ENCODE measurements at regions not wholly inside any gene's neighbourhood (a gene's known extent, or its start where the extent isn't known, plus 50 kb on each side); places are given as distances from the start of the nearest gene placed in this dataset.
"Not testable (repeated sequence)": the region's sequence is repeated elsewhere in the genome, so short reads cannot be mapped to it uniquely, and the experiment has no call there.

DNA sequence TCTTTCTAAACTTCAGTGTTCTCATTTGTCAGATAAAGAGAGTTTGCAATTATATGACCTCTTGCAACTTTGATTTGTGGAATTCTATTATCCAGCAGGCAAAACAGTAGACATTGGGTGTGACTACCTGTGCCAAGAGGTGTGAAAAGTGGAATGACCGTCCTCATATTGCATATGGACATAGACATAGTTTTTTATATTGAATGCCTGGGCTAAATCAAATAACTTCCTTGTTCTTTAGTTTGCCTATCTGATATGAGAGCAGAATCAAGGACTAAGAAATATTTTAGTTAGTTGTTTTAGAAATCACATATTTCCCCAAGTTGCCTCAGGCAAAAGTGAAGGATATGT is 117.7 kb upstream of the KLF8 start:
- Histone ChIP-seq H3K4me1 (ENCODE audit: control insufficient read depth in 2 of 2, insufficient read depth in 2 of 2, low read length in 1 of 2) (no peaks in the 10 kb centered on the region), H3K27ac (ENCODE audit: low read depth in 2 of 2, low read length in 1 of 2) (no peak overlapping the region), H3K27me3 (ENCODE audit: control insufficient read depth in 1 of 2, insufficient read depth in 2 of 2, low read length in 2 of 2) (no peaks in the 10 kb centered on the region), H3K9me3 (ENCODE audit: control insufficient read depth in 2 of 2, insufficient read depth in 1 of 2, low read depth in 1 of 2, low read length in 1 of 2) (no peaks in the 10 kb centered on the region), H3K4me3 (ENCODE audit: low read depth in 1 of 2, low read length in 2 of 2) (no peak overlapping the region), H3K36me3 (ENCODE audit: control insufficient read depth in 2 of 2, insufficient read depth in 2 of 2, low read length in 1 of 2) (no peaks in the 10 kb centered on the region)
- 80 to 92% methylated on average over 1 of the region's 1 CpG for WGBS, 2 donors

GRCh38 chrX:56120242-56120641 is 111.9 kb upstream of the KLF8 start:
- H3K4me3 ChIP-seq (ENCODE audit: low read depth in 1 of 2, low read length in 2 of 2) = no peak overlapping the region
- 70 to 74% methylated on average over 1 of the region's 1 CpG for whole genome bisulfite sequencing, 2 donors
- H3K36me3 ChIP-seq (ENCODE audit: control insufficient read depth in 2 of 2, insufficient read depth in 2 of 2, low read length in 1 of 2) = no peaks in the 10 kb centered on the region
- H3K9me3 ChIP-seq (ENCODE audit: control insufficient read depth in 2 of 2, insufficient read depth in 1 of 2, low read depth in 1 of 2, low read length in 1 of 2) = no peaks in the 10 kb centered on the region
- no peak overlapping the region for H3K27ac ChIP-seq (ENCODE audit: low read depth in 2 of 2, low read length in 1 of 2)
- no peaks in the 10 kb centered on the region for H3K4me1 ChIP-seq (ENCODE audit: control insufficient read depth in 2 of 2, insufficient read depth in 2 of 2, low read length in 1 of 2)
- H3K27me3 ChIP-seq (ENCODE audit: control insufficient read depth in 1 of 2, insufficient read depth in 2 of 2, low read length in 2 of 2) = no peaks in the 10 kb centered on the region

GRCh38 chrX:56125946-56126345 is 106.2 kb upstream of the KLF8 start:
- Histone ChIP-seq H3K27ac (ENCODE audit: low read depth in 2 of 2, low read length in 1 of 2) (no peak overlapping the region), H3K27me3 (ENCODE audit: control insufficient read depth in 1 of 2, insufficient read depth in 2 of 2, low read length in 2 of 2) (peaks cover 0 to 4% of the 10 kb centered on the region in 2 donors), H3K9me3 (ENCODE audit: control insufficient read depth in 2 of 2, insufficient read depth in 1 of 2, low read depth in 1 of 2, low read length in 1 of 2) (peaks cover 0 to 3% of the 10 kb centered on the region in 2 donors), H3K36me3 (ENCODE audit: control insufficient read depth in 2 of 2, insufficient read depth in 2 of 2, low read length in 1 of 2) (no peaks in the 10 kb centered on the region), H3K4me3 (ENCODE audit: low read depth in 1 of 2, low read length in 2 of 2) (no peak overlapping the region), H3K4me1 (ENCODE audit: control insufficient read depth in 2 of 2, insufficient read depth in 2 of 2, low read length in 1 of 2) (no peaks in the 10 kb centered on the region)
- 61 to 86% methylated on average over 1 of the region's 1 CpG for WGBS, 2 donors

GRCh38 chrX:56130031-56130430 is 102.1 kb upstream of the KLF8 start:
- Histone ChIP-seq H3K9me3 (ENCODE audit: control insufficient read depth in 2 of 2, insufficient read depth in 1 of 2, low read depth in 1 of 2, low read length in 1 of 2) (peaks cover 0 to 3% of the 10 kb centered on the region in 2 donors), H3K27ac (ENCODE audit: low read depth in 2 of 2, low read length in 1 of 2) (no peak overlapping the region), H3K4me3 (ENCODE audit: low read depth in 1 of 2, low read length in 2 of 2) (no peak overlapping the region), H3K27me3 (ENCODE audit: control insufficient read depth in 1 of 2, insufficient read depth in 2 of 2, low read length in 2 of 2) (peaks cover 0 to 4% of the 10 kb centered on the region in 2 donors), H3K36me3 (ENCODE audit: control insufficient read depth in 2 of 2, insufficient read depth in 2 of 2, low read length in 1 of 2) (no peaks in the 10 kb centered on the region), H3K4me1 (ENCODE audit: control insufficient read depth in 2 of 2, insufficient read depth in 2 of 2, low read length in 1 of 2) (no peaks in the 10 kb centered on the region)
- 77 to 96% methylated on average over 3 of the region's 3 CpGs for WGBS, 2 donors

DNA sequence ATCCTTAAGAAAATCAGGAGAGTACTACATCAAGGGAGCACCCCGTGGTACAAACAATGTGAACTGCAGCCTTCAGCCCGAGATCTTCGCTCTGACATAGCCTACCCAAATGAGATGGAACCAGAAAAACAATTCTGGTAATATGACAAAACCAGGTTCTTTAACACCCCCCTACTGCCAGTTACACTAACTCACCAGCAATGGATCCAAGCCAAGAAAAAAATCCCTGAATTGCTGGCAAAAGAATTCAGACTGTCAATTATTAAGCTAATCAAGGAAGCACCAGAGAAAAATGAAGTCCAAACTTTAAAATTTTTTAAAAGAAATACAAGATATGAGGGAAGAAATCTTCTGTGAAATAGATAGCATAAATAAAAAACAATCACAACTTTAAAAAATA is 101.7 kb upstream of the KLF8 start:
- WGBS, 2 donors = 74 to 96% methylated on average over 3 of the region's 3 CpGs
- Histone ChIP-seq H3K4me1 (ENCODE audit: control insufficient read depth in 2 of 2, insufficient read depth in 2 of 2, low read length in 1 of 2) (no peaks in the 10 kb centered on the region), H3K36me3 (ENCODE audit: control insufficient read depth in 2 of 2, insufficient read depth in 2 of 2, low read length in 1 of 2) (no peaks in the 10 kb centered on the region), H3K27me3 (ENCODE audit: control insufficient read depth in 1 of 2, insufficient read depth in 2 of 2, low read length in 2 of 2) (peaks cover 0 to 4% of the 10 kb centered on the region in 2 donors), H3K27ac (ENCODE audit: low read depth in 2 of 2, low read length in 1 of 2) (no peak overlapping the region), H3K4me3 (ENCODE audit: low read depth in 1 of 2, low read length in 2 of 2) (no peak overlapping the region), H3K9me3 (ENCODE audit: control insufficient read depth in 2 of 2, insufficient read depth in 1 of 2, low read depth in 1 of 2, low read length in 1 of 2) (peaks cover 0 to 3% of the 10 kb centered on the region in 2 donors)

DNA sequence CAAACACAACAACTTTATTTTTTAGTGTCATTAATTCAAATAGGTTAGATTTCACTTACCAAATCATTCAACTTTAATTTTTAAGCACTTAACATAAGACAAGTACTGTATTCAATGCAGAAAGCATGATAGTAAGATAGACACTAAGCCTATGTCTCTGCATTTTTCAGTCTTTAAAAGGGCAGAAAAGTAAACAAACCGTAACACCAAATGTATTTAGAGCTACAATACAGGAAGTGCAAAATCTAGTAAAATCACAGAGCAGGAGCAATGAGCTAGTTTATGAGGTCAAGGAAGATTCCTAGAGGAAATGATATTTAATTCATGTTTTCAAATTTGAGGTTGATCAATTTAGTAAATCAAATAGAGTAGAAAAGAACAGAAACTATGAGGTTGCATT is 68.0 kb upstream of the KLF8 start:
- H3K4me1 ChIP-seq (ENCODE audit: control insufficient read depth in 2 of 2, insufficient read depth in 2 of 2, low read length in 1 of 2); H3K36me3 ChIP-seq (ENCODE audit: control insufficient read depth in 2 of 2, insufficient read depth in 2 of 2, low read length in 1 of 2); H3K27me3 ChIP-seq (ENCODE audit: control insufficient read depth in 1 of 2, insufficient read depth in 2 of 2, low read length in 2 of 2); H3K9me3 ChIP-seq (ENCODE audit: control insufficient read depth in 2 of 2, insufficient read depth in 1 of 2, low read depth in 1 of 2, low read length in 1 of 2); H3K27ac ChIP-seq (ENCODE audit: low read depth in 2 of 2, low read length in 1 of 2); H3K4me3 ChIP-seq (ENCODE audit: low read depth in 1 of 2, low read length in 2 of 2): not testable (repeated sequence)
- WGBS, 2 donors = no CpG with 5 or more reads among the region's 1 CpG

Measured in esophagus (tissue), 2 donors.